Prostate gland (tissue), 2 donors: ENCODE measurements at regions not wholly inside any gene's neighbourhood (a gene's known extent, or its start where the extent isn't known, plus 50 kb on each side); places are given as distances from the start of the nearest gene placed in this dataset.

Source experiments
- DNase-seq: peaks from one replicate; pipeline ENCODE4 v3.0.0-alpha.2; 2019; ENCODE audit warnings: low spot score
- H3K27ac ChIP-seq, 2 donors: fragments of 200-600 bp; sonication (generic); 2 replicates each; pipeline ENCODE4 v1.5.1; 2017 to 2019
- H3K27me3 ChIP-seq: fragments of 200-600 bp; sonication (generic); replicated peaks from 2 replicates; pipeline ENCODE4 v1.5.1; 2019; ENCODE audit not compliant: insufficient read depth
- H3K36me3 ChIP-seq, 2 donors: fragments of 200-600 bp; sonication (generic); 1 replicate in 1 of 2; 2 replicates in 1 of 2; pipeline versions ENCODE4 v1.5.1 to v1.8.1; 2017 to 2019
- H3K4me1 ChIP-seq: fragments of 200-600 bp; sonication (generic); replicated peaks from 2 replicates; pipeline ENCODE4 v1.5.1; 2019
- H3K4me3 ChIP-seq, 2 donors: fragments of 200-600 bp; sonication (generic); 2 replicates each; pipeline ENCODE4 v1.5.1; 2017 to 2019
- H3K9me3 ChIP-seq: fragments of 200-600 bp; sonication (generic); 2 replicates; pipeline ENCODE4 v1.5.1; 2017
- POLR2A ChIP-seq: fragments of 450-650 bp; IDR thresholded peaks from one replicate; pipeline ENCODE4 v1.6.1; 2016; ENCODE audit warnings: antibody characterized with exemption, mild to moderate bottlenecking
- POLR2AphosphoS5 ChIP-seq: sonication (generic); formaldehyde crosslinking; IDR thresholded peaks from one replicate; pipeline ENCODE4 v1.6.1; 2017; ENCODE audit warnings: antibody characterized with exemption
- WGBS: methylation state at CpG from one replicate; pipeline ENCODE4 v1.1.5; 2018; 5-methylcytosine and 5-hydroxymethylcytosine counted together
- intact Hi-C: fragments of 100-400 bp; cut with DNase I; formaldehyde crosslinking; loops from one replicate; pipeline ENCODE4 v1.14.2; 2022
- TF ChIP-seq, protein P1 (sequence below), 4 experiments: fragments of 200-600 bp in 2 of 4; fragments of 450-650 bp in 2 of 4; sonication (generic) in 2 of 4; IDR thresholded peaks; 1 replicate in 3 of 4; 2 replicates in 1 of 4; pipeline ENCODE4 v1.5.1; 2016 to 2019; ENCODE audit warnings: antibody characterized with exemption in 4 of 4, mild to moderate bottlenecking in 2 of 4, moderate library complexity in 2 of 4

DNA sequence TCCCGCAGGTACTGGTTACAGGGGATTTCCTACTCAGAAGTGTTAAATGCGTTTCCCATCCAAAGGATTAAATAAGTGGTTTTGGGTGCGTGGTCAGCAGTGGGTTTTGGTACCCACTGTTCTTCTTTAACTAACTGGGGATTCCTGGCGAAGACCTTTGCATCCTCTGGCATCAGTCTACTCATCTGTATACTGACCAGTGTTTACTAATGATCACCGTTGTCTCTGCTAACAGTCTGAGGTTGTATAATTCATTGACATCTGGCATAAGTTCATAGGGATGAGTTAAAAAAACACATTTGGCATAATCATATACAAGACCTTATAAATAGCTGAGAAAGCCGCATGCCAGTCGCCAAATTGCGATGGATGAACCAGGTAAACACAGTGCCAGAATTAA is 339.1 kb downstream of the PMP22 start:
- no peaks in the 10 kb centered on the region for H3K4me1 ChIP-seq
- no peak overlapping the region for H3K27ac ChIP-seq
- no peak for DNase-seq
- H3K4me3 ChIP-seq = no peak overlapping the region
- TF ChIP-seq, protein P1, sequence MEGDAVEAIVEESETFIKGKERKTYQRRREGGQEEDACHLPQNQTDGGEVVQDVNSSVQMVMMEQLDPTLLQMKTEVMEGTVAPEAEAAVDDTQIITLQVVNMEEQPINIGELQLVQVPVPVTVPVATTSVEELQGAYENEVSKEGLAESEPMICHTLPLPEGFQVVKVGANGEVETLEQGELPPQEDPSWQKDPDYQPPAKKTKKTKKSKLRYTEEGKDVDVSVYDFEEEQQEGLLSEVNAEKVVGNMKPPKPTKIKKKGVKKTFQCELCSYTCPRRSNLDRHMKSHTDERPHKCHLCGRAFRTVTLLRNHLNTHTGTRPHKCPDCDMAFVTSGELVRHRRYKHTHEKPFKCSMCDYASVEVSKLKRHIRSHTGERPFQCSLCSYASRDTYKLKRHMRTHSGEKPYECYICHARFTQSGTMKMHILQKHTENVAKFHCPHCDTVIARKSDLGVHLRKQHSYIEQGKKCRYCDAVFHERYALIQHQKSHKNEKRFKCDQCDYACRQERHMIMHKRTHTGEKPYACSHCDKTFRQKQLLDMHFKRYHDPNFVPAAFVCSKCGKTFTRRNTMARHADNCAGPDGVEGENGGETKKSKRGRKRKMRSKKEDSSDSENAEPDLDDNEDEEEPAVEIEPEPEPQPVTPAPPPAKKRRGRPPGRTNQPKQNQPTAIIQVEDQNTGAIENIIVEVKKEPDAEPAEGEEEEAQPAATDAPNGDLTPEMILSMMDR (IDR thresholded peaks at IDR 0.05) = no peak
- no peak for TF ChIP-seq POLR2A
- TF ChIP-seq POLR2AphosphoS5 = no peak
- intact Hi-C loops = loop anchor here (5.0 to 10.0 kb wide), 3 partner anchors 611 to 1891 kb away; no protein-coding TSS in a partner anchor
- whole genome bisulfite sequencing = 46% methylated on average over 8 of the region's 8 CpGs
- H3K36me3 ChIP-seq = no peaks in the 10 kb centered on the region
- no peaks in the 10 kb centered on the region for H3K9me3 ChIP-seq
- no peaks in the 10 kb centered on the region for H3K27me3 ChIP-seq

DNA sequence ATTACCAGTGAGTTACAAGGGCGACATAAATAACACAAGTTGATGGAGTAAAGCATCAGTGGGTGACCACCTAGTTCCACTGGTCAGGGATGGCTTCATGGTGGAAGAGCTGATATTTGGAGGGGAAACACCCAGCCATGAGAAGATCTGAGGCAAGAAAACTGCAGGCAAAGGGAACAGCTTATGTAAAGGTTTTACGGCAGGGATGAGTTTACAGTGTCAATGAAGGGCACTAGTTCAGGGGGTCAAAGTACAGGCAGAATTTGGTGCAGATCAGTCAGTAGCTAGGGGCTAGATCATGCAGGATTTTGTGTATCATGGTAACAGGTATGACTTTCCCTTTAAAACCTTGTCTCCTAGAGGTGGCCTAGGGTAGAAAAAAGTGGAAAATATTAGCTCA is 339.6 kb downstream of the PMP22 start:
- intact Hi-C loops = loop anchor here (5.0 to 10.0 kb wide), 3 partner anchors 611 to 1891 kb away; no protein-coding TSS in a partner anchor
- WGBS = 96% methylated on average over 2 of the region's 2 CpGs

DNA sequence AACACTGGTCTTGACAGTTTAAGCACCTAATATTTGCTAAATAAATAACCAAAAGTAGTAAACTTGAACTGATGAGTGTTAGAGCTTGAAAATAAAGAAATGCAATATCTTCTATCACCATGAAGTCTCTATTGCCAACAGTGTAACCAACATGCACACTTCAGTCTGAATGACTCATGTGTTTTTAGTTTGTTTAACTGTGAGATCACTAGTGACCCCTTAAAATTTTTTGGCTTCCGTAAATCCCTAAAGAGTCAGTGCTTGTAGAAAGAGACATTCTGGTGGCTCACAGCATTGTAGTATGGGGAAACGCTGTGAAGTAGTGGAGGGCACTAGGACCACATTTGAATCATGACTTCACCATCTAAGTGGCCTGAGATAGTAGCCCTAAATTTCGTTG is 341.1 kb downstream of the PMP22 start:
- intact Hi-C loops = loop anchor here (10.0 kb wide), 2 partner anchors 609 to 1889 kb away; no protein-coding TSS in a partner anchor
- TF ChIP-seq POLR2AphosphoS5 (no peak), POLR2A (no peak)
- TF ChIP-seq, protein P1 (IDR thresholded peaks at IDR 0.05) = no peak
- Histone ChIP-seq H3K4me3 (no peak overlapping the region), H3K4me1 (no peaks in the 10 kb centered on the region), H3K27me3 (no peaks in the 10 kb centered on the region), H3K9me3 (no peaks in the 10 kb centered on the region), H3K27ac (no peak overlapping the region), H3K36me3 (no peaks in the 10 kb centered on the region)
- 85% methylated on average over 3 of the region's 3 CpGs for WGBS
- DNase-seq = no peak

More for the DNA sequence above, 339.6 kb downstream of the PMP22 start:
- Histone ChIP-seq H3K9me3 (no peaks in the 10 kb centered on the region), H3K27me3 (no peaks in the 10 kb centered on the region), H3K4me3 (no peak overlapping the region), H3K36me3 (no peaks in the 10 kb centered on the region), H3K27ac (no peak overlapping the region), H3K4me1 (no peaks in the 10 kb centered on the region)
- DNase-seq = no peak
- TF ChIP-seq, protein P1 (IDR thresholded peaks at IDR 0.05) = no peak

DNA sequence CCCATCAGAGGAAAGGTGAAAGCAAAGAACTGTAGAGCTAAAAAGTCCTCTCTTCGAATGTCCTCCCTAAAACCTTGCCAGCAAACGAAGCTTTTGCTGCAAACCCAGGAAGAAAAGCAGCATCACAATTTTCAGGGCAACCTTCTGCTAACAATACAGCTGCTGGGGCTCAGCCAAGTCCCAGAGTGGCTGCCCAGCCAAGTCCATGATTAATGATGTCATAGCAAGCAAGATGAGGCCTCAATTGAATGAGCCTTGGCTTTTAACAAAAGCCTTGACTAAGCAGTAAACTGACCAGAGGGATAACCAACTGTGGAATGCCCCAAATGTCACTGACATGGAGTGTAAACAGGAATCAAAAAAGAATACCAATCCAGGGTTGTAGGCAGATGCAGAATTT is 342.7 kb downstream of the PMP22 start:
- no peak overlapping the region for H3K4me3 ChIP-seq
- no peak for DNase-seq
- H3K4me1 ChIP-seq = no peaks in the 10 kb centered on the region
- H3K9me3 ChIP-seq = no peaks in the 10 kb centered on the region
- TF ChIP-seq POLR2AphosphoS5 (no peak), POLR2A (no peak)
- TF ChIP-seq, protein P1 (IDR thresholded peaks at IDR 0.05) = no peak
- 40% methylated on average over 2 of the region's 2 CpGs for WGBS
- H3K27ac ChIP-seq = no peak overlapping the region
- intact Hi-C loops = loop anchor here (10.0 kb wide), 2 partner anchors 608 to 1888 kb away; no protein-coding TSS in a partner anchor
- H3K27me3 ChIP-seq = no peaks in the 10 kb centered on the region
- H3K36me3 ChIP-seq = no peaks in the 10 kb centered on the region

DNA sequence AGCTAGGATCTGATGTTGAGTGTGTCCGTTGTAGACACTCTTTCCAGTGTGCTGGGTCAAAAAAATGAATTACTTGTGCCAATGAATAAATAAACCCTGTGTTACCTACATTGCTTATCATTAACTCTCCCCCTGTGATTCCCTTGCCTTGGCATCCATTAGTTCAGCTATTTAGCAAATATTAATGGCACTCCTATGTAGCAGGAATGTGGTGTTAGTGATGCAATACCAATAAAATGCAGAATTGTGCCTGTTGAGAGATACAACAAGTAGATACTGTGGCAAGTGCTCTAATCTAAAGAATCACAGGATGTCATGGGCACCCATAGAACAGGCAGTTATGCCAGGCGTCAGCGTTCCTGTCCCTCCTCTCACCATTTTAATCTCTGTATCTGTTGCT is 343.2 kb downstream of the PMP22 start:
- 61% methylated on average over 3 of the region's 3 CpGs for WGBS
- Histone ChIP-seq H3K36me3 (no peaks in the 10 kb centered on the region), H3K4me1 (no peaks in the 10 kb centered on the region), H3K27ac (no peak overlapping the region), H3K27me3 (no peaks in the 10 kb centered on the region), H3K9me3 (no peaks in the 10 kb centered on the region), H3K4me3 (no peak overlapping the region)
- no peak for TF ChIP-seq POLR2A
- DNase-seq = no peak
- intact Hi-C loops = loop anchor here (10.0 kb wide), 2 partner anchors 607 to 1887 kb away; no protein-coding TSS in a partner anchor
